ENCODE measurements at regions not wholly inside any gene's neighbourhood (a gene's known extent, or its start where the extent isn't known, plus 50 kb on each side); places are given as distances from the start of the nearest gene placed in this dataset.

GRCh38 chr5:86314951-86315350 lies 302.8 kb upstream of the COX7C start:
- no peak for FAIRE-seq
- Histone ChIP-seq H3K27me3 (replicated peaks in 1 of 2; ENCODE audit: control insufficient read depth in 2 of 2, insufficient read depth in 2 of 2, low read length in 1 of 2) (no peaks in the 10 kb centered on the region), H3K79me2 (ENCODE audit: control insufficient read depth, insufficient read depth, low read length) (no peaks in the 10 kb centered on the region), H3K36me3 (ENCODE audit: control insufficient read depth in 2 of 2, insufficient read depth in 2 of 2, low read length in 1 of 2) (no peaks in the 10 kb centered on the region), H3K9ac (ENCODE audit: control insufficient read depth, insufficient read depth, low read length) (no peak overlapping the region), H3K4me1 (ENCODE audit: control insufficient read depth, insufficient read depth, low read length) (no peaks in the 10 kb centered on the region), H3K4me3 (no peak overlapping the region), H2AFZ (ENCODE audit: control insufficient read depth, low read depth, low read length) (no peak overlapping the region), H3K9me3 (replicated peaks; ENCODE audit: control insufficient read depth, insufficient read depth, low read length) (no peaks in the 10 kb centered on the region), H3K27ac (ENCODE audit: control insufficient read depth, insufficient read depth) (no peak overlapping the region), H3K4me2 (ENCODE audit: control insufficient read depth, insufficient read depth) (no peak overlapping the region), H4K20me1 (ENCODE audit: control insufficient read depth, insufficient read depth) (no peaks in the 10 kb centered on the region)
- POLR2A ChIA-PET: no interaction called here
- CTCF ChIA-PET: no interaction called here
- in situ Hi-C loops (cut with MboI) (no loop called here), intact Hi-C loops (cut with micrococcal nuclease; ENCODE audit: unreplicated experiment) (no loop called here)
- DNase-seq (ENCODE audit: low read depth, low spot score): no peak
- no TSS peak for BruUV-seq (replicated peaks)
- ATAC-seq: no peak
- TF ChIP-seq EZH2 (IDR thresholded peaks at IDR 0.05; ENCODE audit: borderline replicate concordance, control insufficient read depth, low read depth, low read length): no peak
- TF ChIP-seq NBN (IDR thresholded peaks at IDR 0.05): no peak
- no peak for TF ChIP-seq YBX1 (IDR thresholded peaks at IDR 0.05)
- TF ChIP-seq ZBTB40 (IDR thresholded peaks at IDR 0.05; ENCODE audit: borderline replicate concordance): no peak
- TF ChIP-seq MEF2B (IDR thresholded peaks at IDR 0.05; ENCODE audit: partially characterized antibody, poor library complexity, severe bottlenecking): no peak
- no peak for TF ChIP-seq SREBF1 (IDR thresholded peaks at IDR 0.05; ENCODE audit: low read length)
- no peak for TF ChIP-seq NKRF (conservative IDR thresholded peaks at IDR 0.05)
- no peak for TF ChIP-seq TCF12 (IDR thresholded peaks at IDR 0.05; ENCODE audit: low read depth, low read length)
- TF ChIP-seq ZNF384 (IDR thresholded peaks at IDR 0.05; ENCODE audit: borderline replicate concordance, low read depth, low read length): no peak
- TF ChIP-seq FOS (IDR thresholded peaks at IDR 0.05; ENCODE audit: borderline replicate concordance, extremely low read depth, insufficient read length): no peak
- SMC1A ChIA-PET (ENCODE audit: uncharacterized antibody, unreplicated experiment): no interaction called here
- RAD21 ChIA-PET (ENCODE audit: unreplicated experiment): no interaction called here
